Loucy (cell line): ENCODE measurements at regions not wholly inside any gene's neighbourhood (a gene's known extent, or its start where the extent isn't known, plus 50 kb on each side); places are given as distances from the start of the nearest gene placed in this dataset.

Source experiments
- CTCF ChIP-seq: fragments of 200-600 bp; sonication (generic); conservative IDR thresholded peaks from 2 replicates; pipeline ENCODE4 v1.5.1; 2014; ENCODE audit warnings: mild to moderate bottlenecking, antibody characterized with exemption, low read length
- EZH2phosphoT487 ChIP-seq: fragments of 200-600 bp; IDR thresholded peaks from 2 replicates; pipeline ENCODE4 v1.6.1; 2018; ENCODE audit warnings: antibody characterized with exemption, mild to moderate bottlenecking, moderate library complexity, borderline replicate concordance

GRCh38 chr5:12570688-12571087 is 666.4 kb upstream of the CTNND2 start:
- no peak for TF ChIP-seq CTCF
- no peak for TF ChIP-seq EZH2phosphoT487
